Activated CD4-positive, alpha-beta T cell treated with anti-CD3 and anti-CD28 coated beads for 24 hours (primary cell): ENCODE measurements at regions not wholly inside any gene's neighbourhood (a gene's known extent, or its start where the extent isn't known, plus 50 kb on each side); places are given as distances from the start of the nearest gene placed in this dataset.

Source experiments
- DNase-seq, 2 donors: peaks; one replicate each; pipeline ENCODE4 v3.0.0-alpha.2; 2020; ENCODE audit warnings: low read depth in 2 of 2

- DNase-seq: no peak
Measured at GRCh38 chr2:120477198-120477597, 131.3 kb downstream of the INHBB start.

GRCh38 chr2:120477831-120478481, 132.0 kb downstream of the INHBB start:
- no peak for DNase-seq

GRCh38 chr2:120480346-120480902, 134.5 kb downstream of the INHBB start:
- DNase-seq: no peak

DNA sequence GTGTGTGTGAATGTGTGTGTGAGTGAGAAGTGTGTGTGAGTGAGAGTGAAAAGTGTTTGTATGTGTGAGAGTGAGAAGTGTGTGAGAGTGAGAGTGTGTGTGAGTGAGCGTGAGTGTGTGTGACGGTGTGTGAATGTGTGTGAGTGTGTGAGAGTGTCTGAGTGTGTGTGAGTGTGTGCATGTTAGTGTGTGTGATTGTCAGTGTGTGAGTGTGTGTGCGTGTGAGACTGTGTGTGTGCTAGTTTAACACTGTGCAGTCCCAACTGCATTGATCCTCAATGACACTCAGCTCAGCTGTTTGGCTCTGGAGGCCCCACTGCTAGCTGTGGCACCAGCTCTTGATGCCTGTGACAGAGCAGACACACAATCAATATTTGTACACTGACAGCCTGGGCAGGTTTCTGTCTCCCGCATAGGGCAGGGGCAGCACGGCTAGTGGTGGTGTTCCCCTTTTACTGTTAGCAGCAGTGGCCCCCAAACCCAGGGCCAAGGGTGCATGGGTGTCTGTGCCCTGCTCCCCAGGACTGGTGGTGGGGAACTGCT, 135.0 kb downstream of the INHBB start:
- DNase-seq: no peak

GRCh38 chr2:120481446-120482194, 135.7 kb downstream of the INHBB start:
- DNase-seq: no peak

DNA sequence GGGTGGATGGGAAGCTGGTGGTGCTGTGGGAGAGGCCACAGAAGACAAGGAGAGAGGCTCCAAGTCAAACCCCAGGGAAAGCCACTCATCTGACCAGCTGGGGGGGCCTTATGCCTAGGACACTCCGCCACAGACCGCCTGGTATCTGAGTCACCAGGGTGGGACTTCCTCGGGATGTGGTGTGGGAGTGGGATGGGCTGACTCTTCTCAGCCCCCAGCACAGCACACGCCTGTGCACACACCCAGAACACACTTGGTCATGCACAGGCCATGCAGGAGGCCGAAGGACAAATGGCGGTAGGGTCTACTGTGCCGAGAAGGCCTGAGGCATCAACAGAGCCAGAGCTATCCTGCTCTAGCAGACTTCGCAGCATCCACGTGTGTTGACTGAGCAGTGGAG, 136.4 kb downstream of the INHBB start:
- no peak for DNase-seq

DNA sequence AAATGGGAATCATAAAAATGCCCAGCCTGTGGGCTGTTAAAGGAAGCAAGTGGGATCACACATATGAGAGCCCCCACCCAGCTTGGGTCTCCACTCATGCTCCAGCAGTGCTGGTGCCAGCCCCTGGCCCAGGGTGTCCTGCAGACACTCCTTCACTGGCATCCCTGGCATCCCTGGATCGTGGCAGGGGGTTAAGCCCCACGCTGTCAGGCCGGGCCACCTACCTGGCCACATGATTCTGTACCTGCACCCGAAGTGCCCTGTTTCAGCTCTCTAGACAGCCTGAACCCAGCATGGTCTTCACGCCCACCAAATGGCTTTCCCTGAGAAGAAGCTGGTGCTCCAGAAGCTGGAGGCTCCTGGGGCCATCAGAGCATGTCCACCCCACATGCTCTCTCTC, 137.4 kb downstream of the INHBB start:
- no peak for DNase-seq

GRCh38 chr2:120485096-120485495, 139.2 kb downstream of the INHBB start:
- no peak for DNase-seq

DNA sequence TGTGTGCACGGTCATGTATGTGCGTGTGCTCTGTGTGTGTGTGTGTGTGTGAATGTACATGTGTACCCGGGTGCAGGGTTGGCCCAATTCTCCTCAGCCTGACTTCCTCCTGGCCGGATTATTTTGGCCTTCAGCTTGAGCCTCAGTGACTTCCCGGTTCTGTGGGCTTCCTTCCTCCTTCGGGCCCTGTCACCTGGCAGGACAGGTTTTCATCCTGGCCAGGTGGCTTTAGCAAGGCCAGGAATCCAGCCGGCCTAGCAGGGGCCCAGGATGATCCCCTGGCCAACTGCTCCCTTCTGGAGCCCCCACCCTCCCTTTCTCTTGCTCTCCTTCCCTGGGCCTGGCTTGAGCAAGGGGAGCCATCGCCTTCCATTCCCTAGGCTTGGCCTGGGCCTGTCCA, 140.5 kb downstream of the INHBB start:
- no peak for DNase-seq

DNA sequence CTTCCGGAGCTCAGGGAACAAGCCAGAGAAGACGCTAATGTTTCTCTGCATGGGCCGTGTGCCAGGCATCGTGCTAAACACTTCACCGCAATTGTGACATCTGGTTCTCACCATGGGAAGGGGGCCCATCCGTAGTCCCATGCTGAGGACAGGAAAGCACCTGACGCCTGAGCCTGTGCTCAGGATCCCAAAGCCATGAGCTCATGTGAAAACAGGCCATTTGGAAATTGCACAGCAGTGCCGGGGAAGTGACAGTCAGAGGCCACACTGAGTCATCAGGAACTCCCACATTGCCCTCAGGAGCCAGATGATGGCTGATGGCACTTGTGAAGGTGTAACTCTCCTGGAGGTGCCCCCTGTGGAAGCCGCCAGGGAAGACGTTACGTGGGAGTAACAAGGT, 141.0 kb downstream of the INHBB start:
- DNase-seq: no peak

DNA sequence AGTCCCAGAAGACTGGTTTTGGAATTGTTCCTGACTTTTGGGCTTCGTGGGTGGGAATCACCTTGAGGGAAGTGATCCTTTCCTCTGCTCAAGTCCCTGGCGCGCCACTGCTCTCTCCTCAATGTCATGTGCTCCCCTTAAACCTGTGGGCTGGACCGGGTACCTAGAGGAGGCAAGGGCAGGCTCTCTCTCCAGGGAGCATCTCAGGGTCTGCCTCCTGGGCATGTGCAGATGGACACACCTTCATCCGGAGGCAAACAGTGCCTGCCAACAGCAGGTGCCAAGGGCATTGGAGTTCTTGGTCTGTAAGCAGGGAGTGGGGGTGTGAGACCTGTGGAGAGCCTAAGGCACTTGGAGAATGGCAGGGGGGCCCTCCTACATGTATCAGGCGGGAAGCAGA, 142.6 kb downstream of the INHBB start:
- DNase-seq: no peak

DNA sequence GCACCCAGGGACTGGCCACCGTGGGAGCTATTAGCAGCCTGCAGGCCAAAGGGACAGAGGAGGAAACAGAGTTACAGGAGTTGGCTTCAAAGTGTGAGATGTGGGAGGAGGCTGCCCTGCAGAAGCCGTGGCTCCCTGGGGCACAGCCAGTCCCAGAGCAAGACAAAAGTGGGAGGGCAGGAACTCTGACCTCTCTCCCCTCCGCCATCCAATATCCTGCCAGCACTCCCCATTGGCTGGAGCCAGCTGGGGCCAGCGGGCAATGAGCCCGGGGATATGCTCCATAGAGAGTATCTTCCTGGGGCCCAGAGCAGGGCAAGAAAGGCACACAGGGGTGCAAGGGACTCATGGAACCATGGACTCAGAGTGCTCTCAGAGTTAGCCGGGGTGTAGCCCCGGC, 143.1 kb downstream of the INHBB start:
- no peak for DNase-seq

GRCh38 chr2:120490091-120490798, 144.3 kb downstream of the INHBB start:
- DNase-seq: no peak

DNA sequence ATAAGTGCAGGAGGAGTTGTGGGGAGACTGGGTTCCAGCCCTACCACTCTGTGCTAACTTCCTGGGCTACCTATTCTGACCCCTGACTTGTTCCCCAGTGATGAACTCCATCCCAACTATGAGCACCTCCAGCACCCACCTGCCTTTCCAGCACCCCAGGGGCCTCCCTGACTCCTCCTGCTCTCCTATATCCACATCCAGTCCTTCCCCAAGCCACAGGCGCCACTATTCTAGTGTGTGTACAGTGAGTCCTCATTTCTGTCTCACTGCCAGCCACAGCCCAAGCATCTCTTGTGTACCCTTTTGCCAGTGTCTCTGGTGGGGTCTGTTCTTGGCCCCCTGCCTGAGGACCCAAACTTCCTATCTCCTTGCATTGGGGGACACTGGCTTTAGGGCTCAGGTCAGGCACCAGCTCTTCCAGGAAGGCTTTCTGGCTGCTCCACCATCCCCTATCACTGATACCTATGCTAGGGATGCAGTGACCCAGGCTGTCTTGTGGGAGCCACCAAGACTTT, 145.2 kb downstream of the INHBB start:
- no peak for DNase-seq

DNA sequence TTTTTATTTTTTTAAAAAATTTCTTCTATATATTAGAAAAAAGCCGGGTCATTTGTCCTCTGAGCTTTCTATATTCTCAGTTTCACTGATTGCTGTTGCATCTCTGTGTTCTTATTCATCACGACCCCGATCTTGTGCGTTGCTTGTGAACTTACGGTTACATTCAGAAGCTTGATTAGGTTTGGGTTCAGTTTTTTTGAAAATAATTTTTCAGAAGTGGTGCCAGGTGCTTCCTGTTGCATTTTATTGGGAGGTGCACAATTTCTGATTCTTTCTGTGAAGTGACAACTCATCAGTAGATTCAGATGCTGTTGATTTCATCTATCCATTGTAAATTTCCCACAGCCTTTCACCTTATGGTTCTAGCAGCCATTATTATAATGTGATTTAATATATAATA, 147.3 kb downstream of the INHBB start:
- no peak for DNase-seq

DNA sequence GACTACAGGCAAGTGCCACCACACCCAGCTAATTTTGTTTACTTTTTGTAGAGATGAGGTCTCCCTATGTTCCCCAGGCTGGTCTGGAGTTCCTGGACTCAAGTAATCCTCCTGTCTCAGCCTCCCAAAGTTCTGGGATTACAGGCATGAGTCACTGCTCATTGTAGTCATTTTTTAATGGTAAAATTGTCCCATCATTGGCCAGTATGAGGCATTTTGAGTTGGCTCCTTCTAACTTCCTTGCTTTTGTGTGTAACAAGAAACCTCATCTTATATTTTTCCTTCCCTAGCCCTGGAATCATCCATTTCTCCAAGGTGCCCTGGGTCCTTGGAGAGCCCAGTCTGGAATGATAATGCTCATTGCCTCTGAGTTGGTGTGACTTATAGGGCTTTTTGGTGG, 148.5 kb downstream of the INHBB start:
- DNase-seq: no peak

DNA sequence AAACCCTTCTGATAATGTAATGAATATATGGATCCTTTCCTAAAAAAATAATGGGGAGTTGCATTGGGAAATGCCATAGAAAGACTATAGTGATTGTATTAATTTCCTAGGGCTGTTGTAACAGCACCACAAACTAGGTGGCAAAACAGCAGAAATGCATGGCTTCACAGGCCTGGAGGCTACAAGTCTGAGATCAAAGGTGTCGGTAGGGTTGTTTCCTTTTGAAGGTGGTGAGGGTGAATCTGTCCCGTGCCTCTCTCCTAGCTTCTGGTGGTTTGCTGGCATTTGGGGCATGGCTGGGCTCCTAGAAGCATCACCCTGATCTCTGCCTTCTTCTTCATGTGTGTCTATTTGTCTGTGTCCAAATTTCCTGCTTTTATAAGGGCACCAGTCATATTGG, 149.7 kb downstream of the INHBB start:
- DNase-seq: no peak

DNA sequence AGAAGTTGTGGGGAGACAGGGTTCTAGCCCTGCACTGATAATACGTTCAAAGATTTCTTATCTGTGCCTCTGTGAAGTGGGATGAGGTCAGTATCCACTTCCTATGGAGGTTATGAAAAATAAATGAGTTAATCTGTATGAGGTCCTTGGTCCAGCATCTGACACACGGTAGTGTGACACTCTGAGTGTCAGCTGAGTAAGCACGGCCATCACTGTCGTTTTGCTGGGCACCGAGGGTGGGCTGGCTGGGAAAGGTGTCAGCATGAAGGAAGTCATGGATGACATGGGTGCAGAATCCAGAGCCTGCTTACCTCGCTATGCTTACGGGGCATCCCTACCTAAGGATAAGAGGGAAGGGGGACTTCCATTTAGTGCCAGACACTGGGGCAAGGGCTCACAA, 150.3 kb downstream of the INHBB start:
- DNase-seq: no peak

GRCh38 chr2:120496759-120497158, 150.8 kb downstream of the INHBB start:
- DNase-seq: no peak

DNA sequence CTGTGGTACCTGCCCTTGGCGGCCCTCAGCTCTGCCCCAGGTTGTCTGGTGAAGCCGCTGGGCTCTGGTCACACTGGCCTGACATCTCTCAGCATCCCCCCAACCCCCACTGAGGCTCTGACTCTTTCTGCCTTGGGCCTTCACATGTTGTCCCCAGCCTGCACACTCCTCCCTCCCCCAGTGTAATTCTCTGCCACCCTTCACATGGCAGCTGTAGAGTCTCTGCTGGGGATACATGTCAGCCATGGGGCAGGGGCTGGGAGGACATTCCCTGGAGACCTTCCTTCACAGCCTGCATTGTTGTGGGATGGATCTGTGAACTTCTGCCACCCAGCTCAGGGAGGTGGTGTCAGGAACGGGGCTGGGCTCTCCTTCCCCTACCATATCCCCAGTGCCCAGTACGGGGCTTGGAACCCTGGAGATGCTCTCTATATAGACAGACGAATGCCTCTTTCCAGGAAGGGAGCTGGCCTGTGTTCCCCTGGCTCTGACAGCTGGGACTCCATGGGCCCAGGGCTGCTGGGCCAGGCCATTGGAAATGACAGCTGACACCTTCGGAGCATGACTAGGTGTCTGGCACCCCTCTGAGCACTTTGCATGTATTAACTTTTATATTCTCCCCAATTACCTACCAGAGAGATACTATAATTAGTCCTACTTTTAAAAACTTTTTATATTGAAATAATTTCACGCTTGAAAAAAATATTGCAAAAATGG, 151.5 kb downstream of the INHBB start:
- DNase-seq: no peak

DNA sequence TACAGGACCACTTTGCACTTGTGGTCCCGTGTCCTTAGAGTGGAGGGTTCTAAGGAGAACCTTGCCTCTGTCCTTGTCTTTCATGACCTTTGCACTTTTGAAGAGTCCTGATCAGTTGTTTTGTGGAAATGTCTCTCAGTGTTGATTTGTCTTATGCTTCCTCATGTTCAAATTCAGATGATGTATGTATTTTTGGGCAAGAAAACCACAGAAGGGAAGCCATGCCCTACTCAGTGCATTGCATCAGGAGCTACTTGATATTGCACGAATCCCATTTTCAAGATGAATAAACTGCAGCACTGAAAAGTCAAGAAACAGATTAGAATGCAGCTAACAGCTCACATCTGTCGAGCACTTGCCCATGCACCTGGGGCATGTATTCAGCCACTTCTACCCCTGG, 152.2 kb downstream of the INHBB start:
- DNase-seq: no peak
